Kidney (tissue), 13 donors: ENCODE measurements at regions not wholly inside any gene's neighbourhood (a gene's known extent, or its start where the extent isn't known, plus 50 kb on each side); places are given as distances from the start of the nearest gene placed in this dataset.

Experiments used
- DNase-seq, 5 donors: peaks; one replicate each; pipeline ENCODE4 v3.0.0-alpha.2; 2013 to 2020
- FAIRE-seq: peaks from 2 replicates; lab custom pipeline; 2012; peaks lifted over from hg19 to GRCh38; lab: Jason Lieb, UNC
- H3K27ac ChIP-seq, 2 donors: one replicate each; pipeline ENCODE4 v1.7.0; 2013; ENCODE audit warnings: low read depth in 2 of 2, low read length in 2 of 2, inconsistent platforms in 1 of 2
- H3K27me3 ChIP-seq: one replicate; pipeline ENCODE4 v1.7.1; 2013; ENCODE audit warnings: low read length, inconsistent platforms; ENCODE audit not compliant: control insufficient read depth, insufficient read depth
- H3K36me3 ChIP-seq, 3 donors: one replicate each; pipeline versions ENCODE4 v1.7.0 to v1.7.1; 2013; ENCODE audit warnings: low read length in 3 of 3, control low read depth in 1 of 3, inconsistent platforms in 1 of 3; ENCODE audit not compliant: insufficient read depth in 3 of 3, control insufficient read depth in 2 of 3
- H3K4me1 ChIP-seq, 3 donors: one replicate each; pipeline versions ENCODE4 v1.7.0 to v1.7.1; 2013; ENCODE audit warnings: low read length in 3 of 3, inconsistent platforms in 1 of 3, low read depth in 1 of 3; ENCODE audit not compliant: control insufficient read depth in 2 of 3, insufficient read depth in 2 of 3
- H3K4me3 ChIP-seq, 3 donors: one replicate each; pipeline versions ENCODE4 v1.7.0 to v1.8.1; 2013; ENCODE audit warnings: low read length in 3 of 3, control low read depth in 1 of 3, inconsistent platforms in 1 of 3
- H3K9ac ChIP-seq, 3 donors: one replicate each; pipeline versions ENCODE4 v1.7.0 to v1.7.1; 2013; ENCODE audit warnings: low read length in 3 of 3, control low read depth in 1 of 3, inconsistent platforms in 1 of 3
- H3K9me3 ChIP-seq, 3 donors: one replicate each; pipeline versions ENCODE4 v1.7.0 to v1.7.1; 2013; ENCODE audit warnings: low read length in 3 of 3, control low read depth in 1 of 3, inconsistent platforms in 1 of 3; ENCODE audit not compliant: control insufficient read depth in 2 of 3, insufficient read depth in 1 of 3
- CTCF ChIP-seq: IDR thresholded peaks from 3 replicates; pipeline ENCODE4 v1.5.1; 2012; ENCODE audit warnings: mild to moderate bottlenecking, moderate library complexity, borderline replicate concordance; ENCODE audit not compliant: insufficient read depth; ENCODE audit errors: extremely low read depth
- intact Hi-C: fragments of 100-400 bp; cut with DNase I; formaldehyde crosslinking; loops from one replicate; pipeline ENCODE4 v1.11.1; 2022
- donor health status: control.
- donor health status: control.
- donor health status: control.
- donor health status: control.
- donor health status: control.
- donor health status: DM: yes; HTN: yes; CAD: no.
- donor health status: Normal renal cell carcinoma (clear cell type).

- Histone ChIP-seq H3K4me1 (no peaks in the 10 kb centered on the region), H3K27ac (no peak overlapping the region), H3K27me3 (no peaks in the 10 kb centered on the region), H3K36me3 (no peaks in the 10 kb centered on the region), H3K9ac (no peak overlapping the region), H3K9me3 (peaks cover 0 to 6% (median 2%) of the 10 kb centered on the region in 3 donors), H3K4me3 (no peak overlapping the region)
- intact Hi-C loops = no loop called here
- no peak for TF ChIP-seq CTCF
- DNase-seq (no peak), FAIRE-seq (no peak)
Measured at GRCh38 chr21:31573217-31573616, 86.3 kb upstream of the SOD1 start.

GRCh38 chr21:31571879-31572278, 87.6 kb upstream of the SOD1 start:
- TF ChIP-seq CTCF = no peak
- Histone ChIP-seq H3K27me3 (no peaks in the 10 kb centered on the region), H3K4me3 (no peak overlapping the region), H3K27ac (no peak overlapping the region), H3K9me3 (peaks cover 0 to 6% (median 2%) of the 10 kb centered on the region in 3 donors), H3K4me1 (no peaks in the 10 kb centered on the region), H3K36me3 (no peaks in the 10 kb centered on the region), H3K9ac (no peak overlapping the region)
- DNase-seq (no peak), FAIRE-seq (no peak)
- intact Hi-C loops = no loop called here

GRCh38 chr21:31570824-31571566, 88.5 kb upstream of the SOD1 start:
- Histone ChIP-seq H3K4me3 (no peak overlapping the region), H3K9me3 (peaks cover 0 to 6% (median 2%) of the 10 kb centered on the region in 3 donors), H3K27ac (no peak overlapping the region), H3K9ac (no peak overlapping the region), H3K36me3 (no peaks in the 10 kb centered on the region), H3K27me3 (no peaks in the 10 kb centered on the region), H3K4me1 (no peaks in the 10 kb centered on the region)
- TF ChIP-seq CTCF = no peak
- intact Hi-C loops = no loop called here
- FAIRE-seq = no peak
- DNase-seq = peak in 1 of 5 donors; percentile 34
